Peyer's patch (tissue), 4 donors: ENCODE measurements at regions not wholly inside any gene's neighbourhood (a gene's known extent, or its start where the extent isn't known, plus 50 kb on each side); places are given as distances from the start of the nearest gene placed in this dataset.

Source experiments
- DNase-seq, 3 donors: peaks; one replicate each; pipeline ENCODE4 v3.0.0-alpha.2; 2017 to 2019
- H3K27ac ChIP-seq, 4 donors: fragments of 200-600 bp; sonication (generic); one replicate each; pipeline ENCODE4 v1.5.1; 2016 to 2019
- H3K27me3 ChIP-seq, 2 donors: fragments of 200-600 bp; sonication (generic); one replicate each; pipeline ENCODE4 v1.5.1; 2019
- H3K36me3 ChIP-seq, 3 donors: fragments of 200-600 bp; sonication (generic); one replicate each; pipeline ENCODE4 v1.5.1; 2016 to 2019
- H3K4me1 ChIP-seq, 4 donors: fragments of 200-600 bp; sonication (generic); one replicate each; pipeline ENCODE4 v1.5.1; 2016 to 2019
- H3K4me3 ChIP-seq, 4 donors: fragments of 200-600 bp; sonication (generic); 1 replicate in 3 of 4; 2 replicates in 1 of 4; pipeline ENCODE4 v1.5.1; 2016 to 2019; ENCODE audit warnings: mild to moderate bottlenecking in 1 of 4
- H3K9me3 ChIP-seq, 4 donors: fragments of 200-600 bp; sonication (generic); one replicate each; pipeline ENCODE4 v1.5.1; 2016 to 2019; ENCODE audit warnings: mild to moderate bottlenecking in 1 of 4
- CTCF ChIP-seq, 6 experiments: fragments of 450-650 bp in 4 of 6; fragments of 200-600 bp in 2 of 6; sonication (generic) in 1 of 6; IDR thresholded peaks; one replicate each; pipeline ENCODE4 v1.5.1; 2017 to 2019; ENCODE audit warnings: antibody characterized with exemption in 6 of 6, mild to moderate bottlenecking in 3 of 6, moderate library complexity in 1 of 6
- POLR2A ChIP-seq, 2 donors: fragments of 450-650 bp; IDR thresholded peaks; one replicate each; pipeline ENCODE4 v1.5.1; 2017; ENCODE audit warnings: antibody characterized with exemption in 2 of 2, mild to moderate bottlenecking in 2 of 2, moderate library complexity in 2 of 2

- H3K4me1 ChIP-seq = no peaks in the 10 kb centered on the region
- no peaks in the 10 kb centered on the region for H3K36me3 ChIP-seq
- H3K27me3 ChIP-seq = no peaks in the 10 kb centered on the region
- no peak for DNase-seq
- H3K27ac ChIP-seq = no peak overlapping the region
- no peaks in the 10 kb centered on the region for H3K9me3 ChIP-seq
- TF ChIP-seq CTCF (IDR thresholded peaks at IDR 0.05) (no peak), POLR2A (IDR thresholded peaks at IDR 0.05) (no peak)
- no peak overlapping the region for H3K4me3 ChIP-seq
These were observed 239.2 kb downstream of the KIF4B start for GRCh38 chr5:155252717-155253116.

- DNase-seq = no peak
- no peak overlapping the region for H3K4me3 ChIP-seq
- H3K9me3 ChIP-seq = no peaks in the 10 kb centered on the region
- TF ChIP-seq POLR2A (IDR thresholded peaks at IDR 0.05) (no peak), CTCF (IDR thresholded peaks at IDR 0.05) (no peak)
- H3K36me3 ChIP-seq = no peaks in the 10 kb centered on the region
- H3K4me1 ChIP-seq = no peaks in the 10 kb centered on the region
- no peaks in the 10 kb centered on the region for H3K27me3 ChIP-seq
- no peak overlapping the region for H3K27ac ChIP-seq
These were observed 240.8 kb downstream of the KIF4B start for GRCh38 chr5:155254399-155254798.

GRCh38 chr5:155258161-155258560 lies 244.6 kb downstream of the KIF4B start:
- Histone ChIP-seq H3K36me3 (no peaks in the 10 kb centered on the region), H3K4me3 (no peak overlapping the region), H3K9me3 (no peaks in the 10 kb centered on the region)

GRCh38 chr5:155259648-155260047 lies 246.1 kb downstream of the KIF4B start:
- no peak overlapping the region for H3K27ac ChIP-seq
- H3K36me3 ChIP-seq = no peaks in the 10 kb centered on the region
- TF ChIP-seq POLR2A (IDR thresholded peaks at IDR 0.05) (no peak), CTCF (IDR thresholded peaks at IDR 0.05) (no peak)
- H3K4me3 ChIP-seq = no peak overlapping the region
- H3K27me3 ChIP-seq = no peaks in the 10 kb centered on the region
- no peaks in the 10 kb centered on the region for H3K9me3 ChIP-seq
- no peaks in the 10 kb centered on the region for H3K4me1 ChIP-seq
- no peak for DNase-seq

More at GRCh38 chr5:155258161-155258560, 244.6 kb downstream of the KIF4B start:
- Histone ChIP-seq H3K27ac (no peak overlapping the region), H3K4me1 (no peaks in the 10 kb centered on the region), H3K27me3 (no peaks in the 10 kb centered on the region)
- TF ChIP-seq POLR2A (IDR thresholded peaks at IDR 0.05) = no peak
- no peak for TF ChIP-seq CTCF (IDR thresholded peaks at IDR 0.05)
- no peak for DNase-seq

GRCh38 chr5:155260798-155261197 lies 247.2 kb downstream of the KIF4B start:
- no peaks in the 10 kb centered on the region for H3K27me3 ChIP-seq
- H3K9me3 ChIP-seq = no peaks in the 10 kb centered on the region
- H3K27ac ChIP-seq = no peak overlapping the region
- TF ChIP-seq CTCF (IDR thresholded peaks at IDR 0.05) (no peak), POLR2A (IDR thresholded peaks at IDR 0.05) (no peak)
- no peaks in the 10 kb centered on the region for H3K4me1 ChIP-seq
- DNase-seq = no peak
- no peak overlapping the region for H3K4me3 ChIP-seq
- H3K36me3 ChIP-seq = no peaks in the 10 kb centered on the region

- TF ChIP-seq POLR2A (IDR thresholded peaks at IDR 0.05) (no peak), CTCF (IDR thresholded peaks at IDR 0.05) (no peak)
- no peak overlapping the region for H3K4me3 ChIP-seq
These were observed 249.8 kb downstream of the KIF4B start for GRCh38 chr5:155263381-155263780.

More at GRCh38 chr5:155263381-155263780, 249.8 kb downstream of the KIF4B start:
- H3K27me3 ChIP-seq = no peaks in the 10 kb centered on the region
- no peaks in the 10 kb centered on the region for H3K36me3 ChIP-seq
- no peaks in the 10 kb centered on the region for H3K4me1 ChIP-seq
- DNase-seq = no peak
- no peaks in the 10 kb centered on the region for H3K9me3 ChIP-seq
- no peak overlapping the region for H3K27ac ChIP-seq
